HL-60 (cell line): ENCODE measurements at regions not wholly inside any gene's neighbourhood (a gene's known extent, or its start where the extent isn't known, plus 50 kb on each side); places are given as distances from the start of the nearest gene placed in this dataset.

Experiments
- CTCF ChIP-seq: IDR thresholded peaks from one replicate; pipeline ENCODE4 v1.5.1; 2011; ENCODE audit warnings: low read length, control low read depth, inconsistent platforms; ENCODE audit not compliant: insufficient read depth
- POLR2AphosphoS5 ChIP-seq: IDR thresholded peaks from 2 replicates; pipeline ENCODE4 v1.6.1; 2012; ENCODE audit warnings: low read depth

- no peak for TF ChIP-seq CTCF
- TF ChIP-seq POLR2AphosphoS5 = no peak
Observed at GRCh38 chr6:94683409-94683808, 893.9 kb upstream of the MANEA start.
